SK-N-SH treated with all-trans-retinoic acid at 6 μM for 48 hours (cell line): ENCODE measurements at regions not wholly inside any gene's neighbourhood (a gene's known extent, or its start where the extent isn't known, plus 50 kb on each side); places are given as distances from the start of the nearest gene placed in this dataset.

Experiments
- BACH2 ChIP-seq: fragments of 250-450 bp; sonication (Bioruptor Pico); IDR thresholded peaks from 2 replicates; pipeline ENCODE4 v1.9.0; 2021; ENCODE audit warnings: mild to moderate bottlenecking, borderline replicate concordance
- CSRNP3 ChIP-seq: fragments of 250-450 bp; sonication (Bioruptor Pico); IDR thresholded peaks from 2 replicates; pipeline ENCODE4 v1.5.1; 2021; ENCODE audit warnings: mild to moderate bottlenecking, moderate library complexity
- ESRRG ChIP-seq: fragments of 250-450 bp; sonication (Bioruptor Pico); IDR thresholded peaks from 2 replicates; pipeline ENCODE4 v1.6.1; 2021; ENCODE audit warnings: mild to moderate bottlenecking
- PATZ1 ChIP-seq: fragments of 250-450 bp; sonication (Bioruptor Pico); IDR thresholded peaks from 2 replicates; pipeline ENCODE4 v1.8.0; 2020; ENCODE audit warnings: mild to moderate bottlenecking, moderate library complexity, borderline replicate concordance
- POU6F1 ChIP-seq: fragments of 250-450 bp; sonication (Bioruptor Pico); IDR thresholded peaks from 2 replicates; pipeline ENCODE4 v1.8.0; 2021; ENCODE audit warnings: low read depth, mild to moderate bottlenecking, moderate library complexity, borderline replicate concordance
- RARB ChIP-seq: fragments of 250-450 bp; sonication (Bioruptor Pico); IDR thresholded peaks from 2 replicates; pipeline ENCODE4 v1.8.0; 2021; ENCODE audit warnings: mild to moderate bottlenecking, moderate library complexity
- TOX ChIP-seq: fragments of 250-450 bp; sonication (Bioruptor Pico); IDR thresholded peaks from 2 replicates; pipeline ENCODE4 v1.8.0; 2021; ENCODE audit warnings: mild to moderate bottlenecking, moderate library complexity, borderline replicate concordance
- TSHZ2 ChIP-seq: fragments of 250-450 bp; sonication (Bioruptor Pico); IDR thresholded peaks from 2 replicates; pipeline ENCODE4 v1.5.0; 2020; ENCODE audit warnings: mild to moderate bottlenecking, moderate library complexity
- ZC3H10 ChIP-seq: fragments of 250-450 bp; sonication (Bioruptor Pico); IDR thresholded peaks from 2 replicates; pipeline ENCODE4 v1.5.1; 2021; ENCODE audit warnings: mild to moderate bottlenecking, moderate library complexity

- no peak for TF ChIP-seq ESRRG (CRISPR knock-in tag)
- TF ChIP-seq TOX = no peak
- TF ChIP-seq RARB = no peak
- no peak for TF ChIP-seq PATZ1 (CRISPR knock-in tag)
- TF ChIP-seq ZC3H10 = no peak
- TF ChIP-seq POU6F1 (CRISPR knock-in tag) = no peak
- no peak for TF ChIP-seq BACH2
- no peak for TF ChIP-seq CSRNP3 (CRISPR knock-in tag)
- TF ChIP-seq TSHZ2 (CRISPR knock-in tag) = no peak
Observed at GRCh38 chr4:11847167-11847566, 418.5 kb upstream of the HS3ST1 start.
